ENCODE measurements at regions not wholly inside any gene's neighbourhood (a gene's known extent, or its start where the extent isn't known, plus 50 kb on each side); places are given as distances from the start of the nearest gene placed in this dataset.

DNA sequence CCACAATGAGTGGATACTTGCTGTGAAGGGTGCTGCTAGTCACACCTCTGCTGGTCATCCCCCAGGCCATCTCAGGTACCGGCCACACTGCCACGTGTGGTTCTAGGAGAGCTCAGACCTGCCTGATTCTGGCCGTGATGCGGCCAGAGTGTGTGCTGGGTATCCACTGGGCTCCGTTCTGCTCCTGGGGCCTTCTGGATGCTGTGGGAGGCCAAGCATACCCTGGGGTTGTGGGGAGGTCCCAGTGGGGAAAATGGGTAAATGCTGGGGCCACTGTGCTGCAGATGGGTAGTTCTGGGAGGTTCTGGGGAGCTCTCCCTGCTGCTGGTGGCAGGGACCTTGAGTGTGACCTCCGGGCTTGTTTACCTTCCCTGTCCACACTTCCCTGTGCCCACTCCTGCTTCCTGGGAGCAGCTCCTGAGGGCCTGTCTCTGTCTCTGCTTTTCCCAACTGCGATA lies 318.4 kb downstream of the GLRX3 start:
- Histone ChIP-seq H2AFZ (ENCODE audit: low read depth) (no peak overlapping the region), H3K27ac (no peak overlapping the region), H3K9ac (no peak overlapping the region), H3K79me2 (ENCODE audit: insufficient read depth, low read depth) (no peaks in the 10 kb centered on the region), H4K20me1 (ENCODE audit: insufficient read depth) (no peaks in the 10 kb centered on the region), H3K4me1 (ENCODE audit: low read depth, poor library complexity, severe bottlenecking) (no peaks in the 10 kb centered on the region), H3K4me3 (IDR thresholded peaks at IDR 0.05; ENCODE audit: insufficient read depth, low read depth, low read length) (no peak overlapping the region), H3K27me3 (ENCODE audit: insufficient read depth, low read depth) (no peaks in the 10 kb centered on the region), H3K36me3 (ENCODE audit: insufficient read depth) (no peaks in the 10 kb centered on the region), H3K4me2 (no peak overlapping the region)
- TF ChIP-seq, protein P1, sequence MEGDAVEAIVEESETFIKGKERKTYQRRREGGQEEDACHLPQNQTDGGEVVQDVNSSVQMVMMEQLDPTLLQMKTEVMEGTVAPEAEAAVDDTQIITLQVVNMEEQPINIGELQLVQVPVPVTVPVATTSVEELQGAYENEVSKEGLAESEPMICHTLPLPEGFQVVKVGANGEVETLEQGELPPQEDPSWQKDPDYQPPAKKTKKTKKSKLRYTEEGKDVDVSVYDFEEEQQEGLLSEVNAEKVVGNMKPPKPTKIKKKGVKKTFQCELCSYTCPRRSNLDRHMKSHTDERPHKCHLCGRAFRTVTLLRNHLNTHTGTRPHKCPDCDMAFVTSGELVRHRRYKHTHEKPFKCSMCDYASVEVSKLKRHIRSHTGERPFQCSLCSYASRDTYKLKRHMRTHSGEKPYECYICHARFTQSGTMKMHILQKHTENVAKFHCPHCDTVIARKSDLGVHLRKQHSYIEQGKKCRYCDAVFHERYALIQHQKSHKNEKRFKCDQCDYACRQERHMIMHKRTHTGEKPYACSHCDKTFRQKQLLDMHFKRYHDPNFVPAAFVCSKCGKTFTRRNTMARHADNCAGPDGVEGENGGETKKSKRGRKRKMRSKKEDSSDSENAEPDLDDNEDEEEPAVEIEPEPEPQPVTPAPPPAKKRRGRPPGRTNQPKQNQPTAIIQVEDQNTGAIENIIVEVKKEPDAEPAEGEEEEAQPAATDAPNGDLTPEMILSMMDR (conservative IDR thresholded peaks at IDR 0.05; ENCODE audit: low read depth, low read length) = no peak

DNA sequence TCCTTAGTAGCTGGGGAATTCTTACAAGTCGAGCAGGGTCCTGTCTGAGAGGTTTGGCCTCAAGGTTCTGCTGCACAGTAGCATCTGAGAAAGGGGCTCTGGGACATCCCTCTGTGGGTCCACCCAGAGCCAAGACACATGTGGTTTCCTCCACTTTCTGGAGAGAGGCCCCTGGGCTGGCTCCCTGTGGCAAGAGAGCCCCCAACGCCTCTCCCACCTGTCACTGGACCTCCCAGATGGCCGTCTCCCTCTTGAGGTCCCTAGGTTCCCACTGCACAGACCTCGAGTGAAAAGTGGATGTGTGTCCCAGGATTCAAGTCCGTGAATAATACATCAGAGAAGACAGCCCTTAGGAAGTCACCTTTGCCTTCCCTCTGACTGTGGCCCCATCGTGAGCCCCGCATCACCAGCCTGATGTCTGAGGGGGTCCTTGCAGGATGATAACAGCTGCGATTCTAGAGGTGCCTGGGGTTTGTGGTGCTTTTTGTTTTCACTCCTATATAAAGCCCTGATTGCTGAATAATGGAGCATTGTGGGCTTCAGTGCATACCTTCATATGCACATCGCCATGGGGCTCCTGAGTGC lies 319.0 kb downstream of the GLRX3 start:
- H3K27ac ChIP-seq = no peak overlapping the region
- no peaks in the 10 kb centered on the region for H3K36me3 ChIP-seq (ENCODE audit: insufficient read depth)
- no peaks in the 10 kb centered on the region for H3K27me3 ChIP-seq (ENCODE audit: insufficient read depth, low read depth)
- H3K9ac ChIP-seq = no peak overlapping the region
- no peak overlapping the region for H3K4me3 ChIP-seq (IDR thresholded peaks at IDR 0.05; ENCODE audit: insufficient read depth, low read depth, low read length)
- no peaks in the 10 kb centered on the region for H3K4me1 ChIP-seq (ENCODE audit: low read depth, poor library complexity, severe bottlenecking)
- H4K20me1 ChIP-seq (ENCODE audit: insufficient read depth) = no peaks in the 10 kb centered on the region
- TF ChIP-seq, protein P1 (conservative IDR thresholded peaks at IDR 0.05; ENCODE audit: low read depth, low read length) = no peak
- H2AFZ ChIP-seq (ENCODE audit: low read depth) = no peak overlapping the region
- no peak overlapping the region for H3K4me2 ChIP-seq
- H3K79me2 ChIP-seq (ENCODE audit: insufficient read depth, low read depth) = no peaks in the 10 kb centered on the region

DNA sequence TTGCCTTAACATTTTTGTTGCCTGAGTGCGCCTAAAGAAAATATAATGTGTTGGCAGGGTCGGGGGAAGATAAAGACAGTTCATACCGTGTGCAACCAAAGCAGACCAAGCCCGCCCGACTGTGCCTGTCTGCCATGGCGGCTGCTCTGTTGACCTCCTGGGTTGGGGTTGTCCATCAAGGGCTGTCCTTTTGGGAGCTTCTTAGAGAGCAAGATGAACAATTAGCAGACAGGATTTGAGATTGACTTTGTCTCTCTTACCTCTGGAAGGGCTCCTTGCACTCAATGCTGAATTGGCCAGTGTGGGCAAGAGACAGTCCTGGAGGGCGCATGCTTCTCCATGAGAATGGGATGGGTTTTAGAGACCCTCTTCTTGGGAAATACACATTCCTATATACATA lies 319.6 kb downstream of the GLRX3 start:
- no peaks in the 10 kb centered on the region for H3K79me2 ChIP-seq (ENCODE audit: insufficient read depth, low read depth)
- no peaks in the 10 kb centered on the region for H4K20me1 ChIP-seq (ENCODE audit: insufficient read depth)
- no peaks in the 10 kb centered on the region for H3K36me3 ChIP-seq (ENCODE audit: insufficient read depth)
- no peak overlapping the region for H3K27ac ChIP-seq
- TF ChIP-seq, protein P1 (conservative IDR thresholded peaks at IDR 0.05; ENCODE audit: low read depth, low read length) = no peak
- no peaks in the 10 kb centered on the region for H3K4me1 ChIP-seq (ENCODE audit: low read depth, poor library complexity, severe bottlenecking)
- H2AFZ ChIP-seq (ENCODE audit: low read depth) = no peak overlapping the region
- no peaks in the 10 kb centered on the region for H3K27me3 ChIP-seq (ENCODE audit: insufficient read depth, low read depth)
- no peak overlapping the region for H3K4me2 ChIP-seq
- H3K9ac ChIP-seq = no peak overlapping the region
- no peak overlapping the region for H3K4me3 ChIP-seq (IDR thresholded peaks at IDR 0.05; ENCODE audit: insufficient read depth, low read depth, low read length)

DNA sequence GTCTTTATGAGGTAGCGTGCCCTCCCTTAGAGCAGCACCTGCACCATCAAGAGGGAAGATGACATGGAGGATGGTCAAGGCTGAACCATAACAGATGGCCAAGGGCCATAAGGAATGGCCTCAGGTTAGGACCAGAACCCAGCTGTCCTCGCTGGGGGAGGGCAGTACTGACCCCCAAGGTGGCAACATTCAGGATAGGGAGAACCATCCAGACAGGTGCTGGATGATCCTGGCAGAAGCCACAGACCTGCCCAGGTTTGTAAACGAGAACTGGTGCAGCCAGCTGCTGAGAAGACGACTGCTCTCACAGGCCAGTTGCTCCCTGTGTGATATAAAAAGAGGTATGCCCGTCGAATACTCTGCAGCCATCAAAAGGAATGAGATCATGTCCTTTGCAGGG lies 320.4 kb downstream of the GLRX3 start:
- Histone ChIP-seq H3K79me2 (ENCODE audit: insufficient read depth, low read depth) (no peaks in the 10 kb centered on the region), H3K4me1 (ENCODE audit: low read depth, poor library complexity, severe bottlenecking) (no peaks in the 10 kb centered on the region), H3K36me3 (ENCODE audit: insufficient read depth) (no peaks in the 10 kb centered on the region), H3K9ac (no peak overlapping the region), H3K4me3 (IDR thresholded peaks at IDR 0.05; ENCODE audit: insufficient read depth, low read depth, low read length) (no peak overlapping the region), H3K27me3 (ENCODE audit: insufficient read depth, low read depth) (0 out of 2 replicates have a peak, but pooled peaks cover 4% of the 10 kb centered on the region), H4K20me1 (ENCODE audit: insufficient read depth) (no peaks in the 10 kb centered on the region), H2AFZ (ENCODE audit: low read depth) (no peak overlapping the region), H3K27ac (no peak overlapping the region), H3K4me2 (no peak overlapping the region)
- TF ChIP-seq, protein P1 (conservative IDR thresholded peaks at IDR 0.05; ENCODE audit: low read depth, low read length) = no peak

Data from KMS-11 (cell line).